ENCODE measurements at regions not wholly inside any gene's neighbourhood (a gene's known extent, or its start where the extent isn't known, plus 50 kb on each side); places are given as distances from the start of the nearest gene placed in this dataset.

DNA sequence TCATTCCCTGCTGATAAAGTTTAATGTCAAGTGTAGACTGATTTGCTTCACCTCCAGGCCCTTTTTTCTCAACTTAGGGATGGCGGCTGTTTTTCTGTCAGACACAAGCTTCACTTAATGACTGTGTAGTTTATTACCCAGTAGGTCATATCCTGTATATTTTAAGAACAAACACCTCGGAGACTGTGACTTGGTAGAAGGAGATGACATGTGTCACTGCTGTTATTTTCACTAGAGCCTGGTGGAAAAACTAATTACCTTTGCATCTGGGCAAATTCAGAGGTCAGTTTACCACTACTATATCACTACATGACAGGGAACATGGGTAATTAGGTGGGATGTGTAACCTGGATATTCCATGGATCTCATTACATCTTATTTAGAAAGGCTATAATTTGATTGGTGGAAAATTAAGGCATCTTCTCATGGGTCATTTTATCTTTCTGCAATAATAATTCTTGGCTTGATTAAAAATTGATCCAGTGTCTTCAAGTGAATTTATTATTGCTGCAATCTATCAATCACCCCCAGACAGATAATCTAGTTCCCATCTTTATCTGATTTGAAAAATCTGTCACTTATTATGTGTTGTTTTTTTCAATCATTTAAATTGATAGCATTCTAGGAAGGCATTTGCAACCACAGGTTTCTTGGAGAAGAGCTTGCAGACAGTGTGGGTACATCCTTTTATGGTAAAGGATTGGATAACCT, 353.8 kb upstream of the SPRED2 start:
- Histone ChIP-seq H3K36me3 (ENCODE audit: control insufficient read depth, insufficient read depth, low read length) (no peaks in the 10 kb centered on the region), H3K27me3 (ENCODE audit: control insufficient read depth, insufficient read depth, low read length) (no peaks in the 10 kb centered on the region), H3K4me3 (ENCODE audit: low read depth, low read length) (no peak overlapping the region)
- TF ChIP-seq, protein P1, sequence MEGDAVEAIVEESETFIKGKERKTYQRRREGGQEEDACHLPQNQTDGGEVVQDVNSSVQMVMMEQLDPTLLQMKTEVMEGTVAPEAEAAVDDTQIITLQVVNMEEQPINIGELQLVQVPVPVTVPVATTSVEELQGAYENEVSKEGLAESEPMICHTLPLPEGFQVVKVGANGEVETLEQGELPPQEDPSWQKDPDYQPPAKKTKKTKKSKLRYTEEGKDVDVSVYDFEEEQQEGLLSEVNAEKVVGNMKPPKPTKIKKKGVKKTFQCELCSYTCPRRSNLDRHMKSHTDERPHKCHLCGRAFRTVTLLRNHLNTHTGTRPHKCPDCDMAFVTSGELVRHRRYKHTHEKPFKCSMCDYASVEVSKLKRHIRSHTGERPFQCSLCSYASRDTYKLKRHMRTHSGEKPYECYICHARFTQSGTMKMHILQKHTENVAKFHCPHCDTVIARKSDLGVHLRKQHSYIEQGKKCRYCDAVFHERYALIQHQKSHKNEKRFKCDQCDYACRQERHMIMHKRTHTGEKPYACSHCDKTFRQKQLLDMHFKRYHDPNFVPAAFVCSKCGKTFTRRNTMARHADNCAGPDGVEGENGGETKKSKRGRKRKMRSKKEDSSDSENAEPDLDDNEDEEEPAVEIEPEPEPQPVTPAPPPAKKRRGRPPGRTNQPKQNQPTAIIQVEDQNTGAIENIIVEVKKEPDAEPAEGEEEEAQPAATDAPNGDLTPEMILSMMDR (IDR thresholded peaks at IDR 0.05; ENCODE audit: insufficient read depth, low read length, poor library complexity, severe bottlenecking), result no peak
- no peak for DNase-seq (ENCODE audit: low read depth)

DNA sequence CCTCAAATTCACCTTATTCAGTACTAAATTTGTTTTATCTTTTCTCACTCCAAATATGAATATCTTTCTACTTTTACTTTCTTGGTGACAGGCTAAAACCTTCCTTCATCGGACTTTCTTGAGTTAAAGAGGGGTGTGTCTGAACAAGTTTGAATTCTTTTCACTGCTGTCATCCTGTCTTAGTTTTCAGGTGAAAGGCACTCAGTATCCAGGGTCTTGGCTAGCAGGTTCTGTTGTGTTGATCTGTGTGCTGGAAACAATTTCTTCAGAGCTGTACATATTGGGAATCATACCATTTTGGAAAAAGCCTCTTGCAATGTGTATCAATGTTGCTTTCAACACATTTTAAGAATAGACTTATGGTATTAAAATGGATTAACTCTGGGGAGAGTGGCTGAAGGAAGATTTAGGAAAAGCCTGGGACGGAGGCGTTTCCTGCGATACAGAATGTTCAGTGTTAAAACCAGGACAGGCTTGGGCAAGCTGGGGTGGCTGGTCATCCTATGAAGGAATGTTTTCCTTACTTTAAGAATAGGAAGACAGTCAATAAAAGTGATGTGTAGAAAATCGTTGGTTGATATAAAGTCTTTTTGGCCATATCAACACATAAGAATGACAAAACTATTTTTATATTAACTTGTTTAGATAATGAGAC, 350.7 kb upstream of the SPRED2 start:
- no peak overlapping the region for H3K4me3 ChIP-seq (ENCODE audit: low read depth, low read length)
- no peaks in the 10 kb centered on the region for H3K36me3 ChIP-seq (ENCODE audit: control insufficient read depth, insufficient read depth, low read length)
- no peaks in the 10 kb centered on the region for H3K27me3 ChIP-seq (ENCODE audit: control insufficient read depth, insufficient read depth, low read length)
- TF ChIP-seq, protein P1 (IDR thresholded peaks at IDR 0.05; ENCODE audit: insufficient read depth, low read length, poor library complexity, severe bottlenecking), result no peak
- no peak for DNase-seq (ENCODE audit: low read depth)

DNA sequence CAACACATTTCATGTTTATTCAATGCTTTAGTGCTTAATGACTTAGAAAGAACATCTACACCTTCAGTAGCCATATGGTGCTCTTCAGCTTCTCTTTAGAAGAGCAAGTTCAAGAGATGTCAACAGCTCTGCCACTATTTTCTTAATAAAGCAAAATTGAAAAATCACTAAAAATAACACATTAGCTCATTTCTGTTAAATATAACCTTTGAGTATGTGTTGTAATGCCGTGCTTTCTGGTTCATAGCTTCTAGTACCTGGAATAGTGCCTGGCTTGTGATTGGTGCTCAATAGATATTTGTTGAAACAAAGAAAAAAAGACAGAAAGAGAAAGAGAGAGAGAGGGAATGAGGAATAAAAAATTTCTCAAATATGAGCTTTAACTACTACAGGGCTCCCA, 349.8 kb upstream of the SPRED2 start:
- no peaks in the 10 kb centered on the region for H3K27me3 ChIP-seq (ENCODE audit: control insufficient read depth, insufficient read depth, low read length)
- H3K4me3 ChIP-seq (ENCODE audit: low read depth, low read length), result no peak overlapping the region
- TF ChIP-seq, protein P1 (IDR thresholded peaks at IDR 0.05; ENCODE audit: insufficient read depth, low read length, poor library complexity, severe bottlenecking), result no peak
- DNase-seq (ENCODE audit: low read depth), result no peak
- H3K36me3 ChIP-seq (ENCODE audit: control insufficient read depth, insufficient read depth, low read length), result no peaks in the 10 kb centered on the region

DNA sequence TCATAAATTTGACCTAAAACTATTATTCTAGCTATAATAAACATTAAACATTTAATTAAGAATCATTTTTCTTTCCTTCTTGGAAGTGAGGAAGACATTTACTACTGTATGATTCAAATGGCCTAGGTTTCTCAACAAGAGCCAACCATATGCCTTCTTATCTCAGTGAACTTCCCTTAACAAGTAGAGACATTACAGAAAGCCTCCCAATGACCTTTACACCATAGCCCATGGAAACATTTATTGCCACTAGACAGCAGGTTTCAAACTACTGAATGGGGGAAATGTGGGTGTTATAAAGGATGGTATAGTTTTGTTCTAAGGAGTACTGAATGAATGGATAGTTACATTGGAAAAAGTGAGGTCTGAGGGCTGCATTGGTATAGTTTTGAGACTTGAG, 349.4 kb upstream of the SPRED2 start:
- Histone ChIP-seq H3K27me3 (ENCODE audit: control insufficient read depth, insufficient read depth, low read length) (no peaks in the 10 kb centered on the region), H3K36me3 (ENCODE audit: control insufficient read depth, insufficient read depth, low read length) (no peaks in the 10 kb centered on the region), H3K4me3 (ENCODE audit: low read depth, low read length) (no peak overlapping the region)
- TF ChIP-seq, protein P1 (IDR thresholded peaks at IDR 0.05; ENCODE audit: insufficient read depth, low read length, poor library complexity, severe bottlenecking), result no peak
- no peak for DNase-seq (ENCODE audit: low read depth)

DNA sequence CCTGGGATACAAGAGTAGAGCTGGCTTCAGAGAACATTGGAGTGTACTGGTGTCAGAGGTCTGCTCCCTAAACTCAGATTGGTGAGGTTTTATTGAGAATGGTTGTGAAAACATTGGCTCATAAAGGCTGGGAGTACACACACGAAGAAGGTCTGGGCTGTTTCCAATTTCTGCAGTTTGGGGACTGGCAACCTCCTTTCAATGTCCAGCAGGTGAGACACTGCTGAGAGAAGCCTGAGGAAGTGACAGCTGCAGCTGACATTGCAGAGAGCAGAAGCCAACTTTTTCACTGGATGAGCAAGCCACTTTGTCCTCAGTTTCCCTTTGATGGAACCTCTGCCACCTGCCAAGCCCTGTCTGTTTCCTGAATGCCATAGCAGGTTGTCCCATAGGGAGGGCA, 346.6 kb upstream of the SPRED2 start:
- Histone ChIP-seq H3K4me3 (ENCODE audit: low read depth, low read length) (no peak overlapping the region), H3K27me3 (ENCODE audit: control insufficient read depth, insufficient read depth, low read length) (no peaks in the 10 kb centered on the region), H3K36me3 (ENCODE audit: control insufficient read depth, insufficient read depth, low read length) (no peaks in the 10 kb centered on the region)
- TF ChIP-seq, protein P1 (IDR thresholded peaks at IDR 0.05; ENCODE audit: insufficient read depth, low read length, poor library complexity, severe bottlenecking), result no peak
- DNase-seq (ENCODE audit: low read depth), result no peak

Measured in kidney epithelial cell (primary cell).